DOHH2 (cell line): ENCODE measurements at regions not wholly inside any gene's neighbourhood (a gene's known extent, or its start where the extent isn't known, plus 50 kb on each side); places are given as distances from the start of the nearest gene placed in this dataset.

Source experiments
- H3F3A ChIP-seq: fragments of 200-600 bp; sonication (generic), shearing (Covaris generic); 2 replicates; pipeline ENCODE4 v1.6.0; 2016; ENCODE audit warnings: antibody characterized with exemption, mild to moderate bottlenecking; ENCODE audit not compliant: control insufficient read depth, insufficient read depth
- H3K27ac ChIP-seq: fragments of 200-600 bp; sonication (generic); 2 replicates; pipeline ENCODE4 v1.5.1; 2014; ENCODE audit warnings: low read depth, mild to moderate bottlenecking, low read length, moderate library complexity
- H3K27me3 ChIP-seq: fragments of 200-600 bp; sonication (generic); 2 replicates; pipeline ENCODE4 v1.6.1; 2014; ENCODE audit warnings: mild to moderate bottlenecking, low read length, mixed read lengths; ENCODE audit not compliant: control insufficient read depth
- H3K36me3 ChIP-seq: fragments of 200-600 bp; sonication (generic); 2 replicates; pipeline ENCODE4 v1.6.1; 2014; ENCODE audit warnings: mild to moderate bottlenecking, low read length, moderate library complexity, mixed read lengths; ENCODE audit not compliant: control insufficient read depth
- H3K4me1 ChIP-seq: fragments of 200-600 bp; sonication (generic); 2 replicates; pipeline ENCODE4 v1.6.1; 2014; ENCODE audit warnings: mild to moderate bottlenecking, low read length, mixed read lengths; ENCODE audit not compliant: control insufficient read depth
- H3K4me2 ChIP-seq: fragments of 200-600 bp; sonication (generic); 2 replicates; pipeline ENCODE4 v1.6.0; 2014; ENCODE audit warnings: mild to moderate bottlenecking, low read length, moderate library complexity
- H3K4me3 ChIP-seq: fragments of 200-600 bp; sonication (generic); 2 replicates; pipeline ENCODE4 v1.5.1; 2014; ENCODE audit warnings: mild to moderate bottlenecking, low read length, mixed read lengths
- H3K79me2 ChIP-seq: fragments of 200-600 bp; sonication (generic); 2 replicates; pipeline ENCODE4 v1.6.1; 2014; ENCODE audit warnings: mild to moderate bottlenecking, low read length, mixed read lengths; ENCODE audit not compliant: control insufficient read depth
- H3K9me2 ChIP-seq: fragments of 200-600 bp; sonication (generic); replicated peaks from 2 replicates; pipeline ENCODE4 v1.6.1; 2014; ENCODE audit warnings: mild to moderate bottlenecking, low read length, mixed read lengths; ENCODE audit not compliant: control insufficient read depth
- H3K9me3 ChIP-seq: fragments of 200-600 bp; sonication (generic); 2 replicates; pipeline ENCODE4 v1.6.1; 2014; ENCODE audit warnings: antibody characterized with exemption, low read length, mixed read lengths; ENCODE audit not compliant: control insufficient read depth, insufficient read depth
- H4K20me1 ChIP-seq: fragments of 200-600 bp; sonication (generic); 2 replicates; pipeline ENCODE4 v1.6.0; 2014; ENCODE audit warnings: low read depth, mild to moderate bottlenecking, antibody characterized with exemption, low read length, moderate library complexity; ENCODE audit not compliant: control insufficient read depth, insufficient read depth
- EZH2phosphoT487 ChIP-seq: fragments of 200-600 bp; sonication (generic); IDR thresholded peaks from 2 replicates; pipeline ENCODE4 v1.6.1; 2017; ENCODE audit warnings: borderline replicate concordance, mild to moderate bottlenecking, antibody characterized with exemption, low read length, moderate library complexity, mixed read lengths
- TF ChIP-seq, protein P1 (sequence below): fragments of 200-600 bp; sonication (generic); IDR thresholded peaks from one replicate; pipeline ENCODE4 v1.5.1; 2014; ENCODE audit warnings: antibody characterized with exemption, mild to moderate bottlenecking, low read depth, low read length; ENCODE audit not compliant: poor library complexity, severe bottlenecking

DNA sequence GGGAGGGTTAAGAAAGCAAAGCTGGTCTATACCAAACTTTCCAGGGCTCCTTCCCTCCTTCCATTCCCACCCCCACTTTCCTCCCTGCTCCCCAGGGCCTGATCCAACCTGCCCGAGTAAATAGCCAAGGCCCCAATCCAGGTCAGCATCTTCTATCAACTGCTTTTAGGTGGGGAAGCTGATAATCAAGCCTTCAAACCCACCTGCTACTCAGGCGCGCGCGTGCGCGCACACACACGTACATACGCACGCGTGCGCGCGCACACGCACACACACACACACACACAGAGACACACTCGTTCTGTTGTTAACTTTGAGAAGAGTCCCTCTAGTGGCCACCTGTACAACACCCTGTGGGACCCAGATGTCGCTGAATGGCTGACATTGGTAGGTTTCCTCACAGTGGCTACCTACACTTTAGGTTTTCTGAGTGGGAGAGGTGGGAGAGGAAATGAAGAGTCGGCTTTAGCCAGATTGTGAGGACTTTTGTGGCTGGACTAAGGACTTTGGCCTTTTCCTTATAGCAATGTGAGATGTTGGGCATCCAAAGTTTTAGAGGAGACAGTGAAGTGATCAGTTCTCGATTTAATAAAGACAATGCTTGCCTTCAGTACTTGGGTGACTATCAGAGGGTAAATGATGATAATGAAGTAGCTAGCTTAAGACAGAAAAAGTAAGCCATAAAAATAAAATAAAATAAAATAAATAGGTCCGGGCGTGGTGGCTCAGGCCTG, 179.9 kb upstream of the C2CD4B start:
- Histone ChIP-seq H3K79me2 (no peaks in the 10 kb centered on the region), H4K20me1 (no peaks in the 10 kb centered on the region), H3K27ac (no peak overlapping the region), H3F3A (no peaks in the 10 kb centered on the region), H3K9me2 (no peaks in the 10 kb centered on the region), H3K4me2 (peak overlapping the region; percentile 54), H3K4me1 (peaks cover 4% of the 10 kb centered on the region; the same call in 1 of the 2 replicates), H3K4me3 (peak overlapping the region; percentile 35; the same call in 1 of the 2 replicates), H3K27me3 (no peaks in the 10 kb centered on the region), H3K36me3 (no peaks in the 10 kb centered on the region), H3K9me3 (no peaks in the 10 kb centered on the region)
- no peak for TF ChIP-seq EZH2phosphoT487
- TF ChIP-seq, protein P1, sequence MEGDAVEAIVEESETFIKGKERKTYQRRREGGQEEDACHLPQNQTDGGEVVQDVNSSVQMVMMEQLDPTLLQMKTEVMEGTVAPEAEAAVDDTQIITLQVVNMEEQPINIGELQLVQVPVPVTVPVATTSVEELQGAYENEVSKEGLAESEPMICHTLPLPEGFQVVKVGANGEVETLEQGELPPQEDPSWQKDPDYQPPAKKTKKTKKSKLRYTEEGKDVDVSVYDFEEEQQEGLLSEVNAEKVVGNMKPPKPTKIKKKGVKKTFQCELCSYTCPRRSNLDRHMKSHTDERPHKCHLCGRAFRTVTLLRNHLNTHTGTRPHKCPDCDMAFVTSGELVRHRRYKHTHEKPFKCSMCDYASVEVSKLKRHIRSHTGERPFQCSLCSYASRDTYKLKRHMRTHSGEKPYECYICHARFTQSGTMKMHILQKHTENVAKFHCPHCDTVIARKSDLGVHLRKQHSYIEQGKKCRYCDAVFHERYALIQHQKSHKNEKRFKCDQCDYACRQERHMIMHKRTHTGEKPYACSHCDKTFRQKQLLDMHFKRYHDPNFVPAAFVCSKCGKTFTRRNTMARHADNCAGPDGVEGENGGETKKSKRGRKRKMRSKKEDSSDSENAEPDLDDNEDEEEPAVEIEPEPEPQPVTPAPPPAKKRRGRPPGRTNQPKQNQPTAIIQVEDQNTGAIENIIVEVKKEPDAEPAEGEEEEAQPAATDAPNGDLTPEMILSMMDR: peak; percentile 68

DNA sequence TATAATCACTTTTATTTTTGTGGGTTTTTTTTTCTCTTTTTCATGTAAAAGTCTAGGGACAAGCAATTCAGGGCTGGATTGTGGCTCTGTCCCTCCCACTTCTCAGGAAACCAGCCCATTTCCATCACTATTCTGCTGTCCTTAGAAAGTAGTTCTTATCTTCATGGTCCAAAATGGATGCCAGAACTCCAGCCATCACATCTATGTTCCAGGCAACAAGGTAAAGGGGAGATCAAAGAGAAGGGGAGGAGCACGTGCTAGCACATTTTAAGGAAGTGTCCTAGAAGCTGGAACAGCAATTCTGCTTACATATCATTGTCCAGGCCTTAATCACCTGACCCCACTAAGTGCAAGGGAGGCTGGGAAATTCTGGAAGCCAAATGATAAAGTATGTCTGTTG, 181.1 kb upstream of the C2CD4B start:
- Histone ChIP-seq H3K4me2 (no peak overlapping the region), H3K9me3 (no peaks in the 10 kb centered on the region)
- TF ChIP-seq, protein P1: no peak
- TF ChIP-seq EZH2phosphoT487: no peak

DNA sequence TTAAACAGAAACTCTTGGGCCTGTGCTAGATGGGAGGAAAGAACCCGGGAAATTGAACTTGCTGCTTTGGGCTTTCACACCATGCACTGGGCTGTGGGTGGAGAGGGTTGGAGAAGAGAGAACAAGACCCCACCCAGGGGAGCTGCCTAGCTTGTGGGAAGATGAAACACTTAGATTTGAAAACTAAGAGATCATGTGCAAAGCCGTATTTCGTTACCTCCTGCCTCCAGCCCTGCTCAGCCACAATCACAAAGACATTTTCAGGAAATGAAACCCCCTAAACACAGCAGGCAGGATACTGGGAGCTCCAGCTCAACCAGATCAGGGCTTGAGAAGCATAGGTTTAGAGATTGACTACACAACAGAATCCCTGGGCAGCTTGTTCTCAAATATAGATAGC, 183.0 kb upstream of the C2CD4B start:
- Histone ChIP-seq H3K79me2 (no peaks in the 10 kb centered on the region), H3K9me3 (no peaks in the 10 kb centered on the region), H3F3A (no peaks in the 10 kb centered on the region), H3K4me3 (no peak overlapping the region), H3K27me3 (no peaks in the 10 kb centered on the region), H3K4me2 (no peak overlapping the region), H3K9me2 (no peaks in the 10 kb centered on the region), H3K36me3 (no peaks in the 10 kb centered on the region), H4K20me1 (no peaks in the 10 kb centered on the region), H3K4me1 (peaks cover 4% of the 10 kb centered on the region; the same call in 1 of the 2 replicates), H3K27ac (no peak overlapping the region)
- TF ChIP-seq EZH2phosphoT487: no peak
- TF ChIP-seq, protein P1: no peak

More for the DNA sequence above, 181.1 kb upstream of the C2CD4B start:
- H3K36me3 ChIP-seq: no peaks in the 10 kb centered on the region
- no peaks in the 10 kb centered on the region for H4K20me1 ChIP-seq
- H3K4me1 ChIP-seq: peaks cover 4% of the 10 kb centered on the region; the same call in 1 of the 2 replicates
- H3F3A ChIP-seq: no peaks in the 10 kb centered on the region
- H3K4me3 ChIP-seq: no peak overlapping the region
- no peaks in the 10 kb centered on the region for H3K27me3 ChIP-seq
- no peaks in the 10 kb centered on the region for H3K79me2 ChIP-seq
- no peaks in the 10 kb centered on the region for H3K9me2 ChIP-seq
- no peak overlapping the region for H3K27ac ChIP-seq
